ENCODE measurements at regions not wholly inside any gene's neighbourhood (a gene's known extent, or its start where the extent isn't known, plus 50 kb on each side); places are given as distances from the start of the nearest gene placed in this dataset.

DNA sequence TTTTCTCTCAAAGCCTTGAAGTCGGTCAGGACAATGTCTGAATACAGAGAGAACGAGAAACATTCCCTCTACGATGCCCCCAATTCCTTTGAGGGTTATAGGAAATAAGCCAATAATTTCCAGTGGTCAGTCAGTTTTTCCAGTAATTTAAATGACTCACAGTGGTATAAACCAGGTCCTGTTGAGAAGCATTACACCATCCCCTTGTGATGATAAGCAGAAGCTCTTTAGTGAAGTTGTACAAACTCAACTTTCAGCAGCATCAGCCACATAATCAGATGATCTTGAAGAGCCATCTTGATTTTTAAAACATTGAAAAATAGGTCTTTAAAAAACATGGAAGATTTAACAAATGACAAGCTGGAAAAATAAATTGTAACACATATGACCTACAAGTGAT is 173.9 kb upstream of the ZNF462 start:
- no peak for DNase-seq

DNA sequence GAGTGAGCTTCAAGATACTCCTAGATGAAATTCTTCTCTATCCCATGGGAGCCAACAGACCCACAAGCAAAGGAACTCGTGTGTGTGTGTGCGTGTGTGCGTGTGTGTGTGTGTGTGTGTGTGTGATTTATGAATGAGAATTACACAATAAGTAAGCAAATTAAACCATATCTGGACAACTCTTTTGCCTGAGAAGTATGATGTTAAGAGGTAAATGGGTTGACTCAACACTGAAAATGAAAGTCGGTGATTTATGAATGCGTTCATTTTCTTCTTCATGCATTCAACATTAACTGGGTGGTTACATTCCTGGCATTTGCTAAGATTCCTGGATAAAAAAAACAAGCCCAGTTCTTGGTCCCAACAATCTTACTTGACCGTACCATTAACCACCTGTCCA is 171.3 kb upstream of the ZNF462 start:
- DNase-seq = no peak

DNA sequence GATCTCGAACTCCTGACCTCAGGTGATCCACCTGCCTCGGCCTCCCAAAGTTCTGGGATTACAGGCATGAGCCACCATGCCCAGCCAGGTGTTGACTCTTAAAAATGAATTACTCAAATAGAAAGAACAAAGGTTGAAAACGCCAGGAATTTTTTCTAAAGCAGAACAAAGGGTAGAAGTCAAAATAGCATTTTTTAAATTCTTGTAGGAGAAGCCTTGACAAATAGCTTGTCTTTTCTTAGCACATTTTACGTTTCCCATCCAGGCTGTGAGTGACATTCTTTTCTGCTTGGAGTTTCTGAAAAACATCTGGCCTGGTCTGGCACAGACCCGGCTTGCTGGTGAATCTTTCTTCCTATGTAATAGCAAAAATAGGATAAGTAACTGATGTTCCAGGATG is 169.4 kb upstream of the ZNF462 start:
- DNase-seq = no peak

DNA sequence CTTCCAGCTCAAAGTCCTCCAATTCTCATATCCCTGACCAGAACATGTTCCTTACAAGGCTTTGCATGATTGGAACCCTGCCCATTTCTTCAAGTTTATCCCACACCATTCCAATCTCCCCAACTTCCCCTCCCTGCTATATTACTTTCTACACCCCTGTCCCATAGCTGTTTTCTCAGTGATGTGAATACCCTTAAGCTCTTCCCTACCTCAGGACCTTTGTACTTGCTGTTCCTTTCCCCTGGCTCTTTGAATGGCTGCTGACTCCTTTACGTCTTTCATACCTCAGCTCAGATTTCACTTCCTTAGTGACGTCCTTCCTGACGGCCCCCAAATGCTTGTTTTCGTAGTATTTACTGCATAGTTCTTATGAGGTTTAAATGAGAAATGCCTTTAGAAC is 166.2 kb upstream of the ZNF462 start:
- no peak for DNase-seq

DNA sequence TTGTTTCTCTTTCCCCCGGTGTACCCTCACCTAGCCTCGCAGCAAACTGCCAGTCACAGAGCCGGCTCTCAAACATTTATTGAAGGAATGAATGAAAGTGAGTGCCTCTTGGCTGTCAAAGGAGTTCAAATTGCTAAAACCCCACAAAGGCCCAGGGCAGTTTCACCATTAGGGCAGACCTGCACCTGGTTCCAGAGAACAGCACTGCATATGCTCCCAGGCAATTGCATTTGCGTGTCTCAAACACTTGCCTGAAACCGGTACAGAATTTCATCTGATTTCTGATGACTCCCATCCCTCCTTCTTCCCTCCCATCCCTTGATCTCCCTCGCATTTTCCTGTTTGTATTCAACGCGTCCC is 165.6 kb upstream of the ZNF462 start:
- DNase-seq = no peak

DNA sequence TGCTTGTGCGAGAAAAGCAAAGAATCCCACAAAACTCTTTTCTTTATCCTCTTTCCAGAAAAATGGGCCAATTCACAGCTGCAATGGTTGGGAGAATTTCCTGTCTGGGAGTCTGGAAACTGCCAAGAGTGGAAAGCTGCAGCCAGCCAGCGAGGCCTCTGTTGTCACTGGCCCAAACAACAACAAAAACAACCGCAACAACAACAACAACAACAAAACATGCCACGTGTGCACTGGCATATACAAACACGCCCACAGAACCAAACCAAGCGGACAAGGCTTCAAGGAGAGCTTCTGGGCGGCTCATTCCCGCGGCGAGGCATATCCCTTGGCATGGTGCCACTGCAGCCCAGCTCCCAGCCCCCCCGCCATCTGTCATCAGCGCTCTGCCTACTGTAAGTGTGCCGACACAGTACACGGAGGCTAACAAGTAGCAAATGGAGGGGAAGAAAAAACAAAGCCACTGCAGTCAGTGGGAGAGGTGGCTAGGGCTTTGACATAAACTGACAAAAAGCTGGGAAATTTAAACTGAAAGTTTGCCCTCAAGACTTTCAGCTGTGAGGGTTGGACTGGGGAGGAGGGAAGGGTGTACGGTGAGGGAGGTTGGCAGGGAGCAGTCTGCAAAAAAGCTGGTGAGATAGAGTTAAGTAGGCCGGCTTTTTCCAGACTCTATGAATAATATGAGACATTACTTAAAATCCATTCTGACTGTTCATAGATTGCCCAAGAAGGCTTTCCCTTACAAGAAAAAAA is 165.0 kb upstream of the ZNF462 start:
- peak; percentile 28 for DNase-seq

DNA sequence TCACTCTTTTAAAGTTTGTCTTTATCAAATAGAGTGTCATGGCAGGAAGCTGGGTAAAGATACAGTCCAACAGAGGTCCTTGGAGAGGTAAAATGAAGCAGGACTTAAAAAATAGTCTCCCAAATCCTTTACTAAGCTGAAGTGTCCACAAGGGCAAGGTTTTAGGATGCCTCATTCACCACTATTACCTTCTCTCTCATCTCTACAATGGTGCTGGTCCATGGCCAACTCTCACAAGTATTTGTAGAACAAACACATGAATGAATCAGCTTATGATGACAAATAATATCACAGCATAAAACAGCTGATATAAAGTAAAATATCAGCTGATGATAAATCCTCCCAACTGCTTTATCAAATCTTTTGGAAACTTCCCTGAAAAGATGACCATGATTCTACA is 162.3 kb upstream of the ZNF462 start:
- no peak for DNase-seq

DNA sequence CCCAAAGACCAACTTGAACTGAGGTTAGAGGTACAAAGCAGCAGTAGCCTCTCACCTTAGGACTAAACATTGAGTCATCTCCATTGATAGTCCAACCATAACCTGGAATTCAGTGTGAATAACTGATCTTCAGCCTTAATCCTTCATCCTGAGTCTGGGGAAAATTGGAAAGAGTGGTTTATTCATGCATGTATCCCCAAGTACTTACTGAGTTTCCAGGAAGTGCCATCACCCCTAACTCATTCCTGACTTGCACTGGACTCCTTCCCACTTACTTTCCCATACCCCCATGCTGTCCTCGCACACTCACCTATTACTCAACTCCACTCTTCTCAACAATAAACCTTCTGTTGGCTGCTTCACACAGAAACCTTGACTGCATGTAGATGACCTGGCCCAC is 161.4 kb upstream of the ZNF462 start:
- DNase-seq = no peak

DNA sequence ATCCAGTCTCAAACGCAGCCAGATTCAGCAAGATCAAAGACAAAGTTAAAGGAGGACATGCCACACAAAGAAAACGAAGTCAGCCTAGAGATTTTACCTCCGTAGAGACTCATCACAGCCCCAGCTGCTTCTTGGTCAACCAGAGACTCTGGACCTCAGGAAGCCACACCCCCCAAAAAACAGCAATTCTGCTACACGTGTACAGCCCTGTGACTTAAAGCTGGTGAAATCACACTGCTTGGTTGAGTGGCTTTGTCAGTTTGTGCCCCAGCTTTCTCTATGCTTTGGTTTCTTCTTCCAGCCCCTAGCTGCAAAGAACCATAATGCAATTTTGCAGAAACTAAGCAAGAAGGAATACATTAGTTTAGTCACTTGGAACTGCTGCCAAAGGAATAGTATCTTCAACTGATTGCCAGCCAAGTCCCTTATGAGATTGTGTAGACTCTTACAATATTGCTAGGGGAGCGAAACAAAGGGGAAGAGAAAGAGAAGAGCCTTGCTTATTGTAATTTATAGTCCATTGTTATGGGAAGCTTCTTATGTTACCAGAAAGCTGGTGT is 158.8 kb upstream of the ZNF462 start:
- no peak for DNase-seq

DNA sequence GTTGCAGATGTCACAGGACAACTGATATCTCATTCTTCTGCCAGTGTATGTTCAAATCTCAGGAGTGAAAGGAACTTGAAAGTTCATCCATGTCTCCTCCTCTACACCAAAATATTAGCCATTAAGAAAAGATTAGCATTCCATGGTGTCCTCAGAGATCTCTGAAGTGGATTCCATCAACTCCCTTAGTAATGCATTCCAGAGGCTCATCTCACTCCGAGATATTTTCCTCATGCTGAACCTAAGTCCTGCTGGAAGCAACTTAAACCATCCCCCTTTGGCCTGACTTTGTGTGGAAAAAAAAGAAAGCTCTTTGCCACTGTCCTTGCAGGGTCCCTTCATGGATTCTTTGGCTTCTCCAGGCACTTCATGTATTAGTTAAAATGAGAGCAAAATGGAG is 155.7 kb upstream of the ZNF462 start:
- no peak for DNase-seq

DNA sequence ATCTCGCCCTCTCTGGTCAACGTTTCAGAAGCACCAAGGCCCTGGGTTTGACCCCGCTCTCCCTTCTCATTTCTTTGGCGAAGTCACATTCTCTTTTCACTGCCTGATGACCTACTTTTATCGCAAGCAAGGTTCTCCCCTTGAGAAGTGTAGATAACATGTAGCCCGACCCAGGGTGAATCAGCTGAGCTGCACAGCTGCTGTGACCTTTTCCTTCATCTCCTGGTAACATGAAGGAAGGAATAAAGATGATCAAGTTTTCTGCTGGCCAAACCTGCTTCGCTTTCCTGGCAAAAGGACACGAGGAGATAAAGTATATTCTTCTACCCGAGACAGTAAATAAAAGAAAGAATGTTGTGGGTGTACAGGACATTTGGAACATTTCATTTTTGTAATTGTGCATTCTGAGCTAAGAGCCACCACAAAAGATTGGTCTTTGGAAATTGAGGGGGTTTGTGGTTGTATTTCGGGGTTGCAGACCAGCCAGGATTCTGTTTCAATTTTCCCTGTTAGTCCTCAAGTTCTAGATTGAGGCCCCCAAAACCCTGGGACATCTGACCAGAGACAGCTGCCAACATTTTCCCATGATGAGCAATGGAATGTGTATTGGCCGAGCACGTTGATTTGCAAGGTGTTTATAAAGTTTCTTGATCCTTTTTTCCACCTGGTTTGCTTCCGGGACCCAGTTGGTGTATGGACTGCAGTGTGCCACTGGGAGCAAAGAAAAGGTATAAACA is 155.1 kb upstream of the ZNF462 start:
- DNase-seq = no peak

DNA sequence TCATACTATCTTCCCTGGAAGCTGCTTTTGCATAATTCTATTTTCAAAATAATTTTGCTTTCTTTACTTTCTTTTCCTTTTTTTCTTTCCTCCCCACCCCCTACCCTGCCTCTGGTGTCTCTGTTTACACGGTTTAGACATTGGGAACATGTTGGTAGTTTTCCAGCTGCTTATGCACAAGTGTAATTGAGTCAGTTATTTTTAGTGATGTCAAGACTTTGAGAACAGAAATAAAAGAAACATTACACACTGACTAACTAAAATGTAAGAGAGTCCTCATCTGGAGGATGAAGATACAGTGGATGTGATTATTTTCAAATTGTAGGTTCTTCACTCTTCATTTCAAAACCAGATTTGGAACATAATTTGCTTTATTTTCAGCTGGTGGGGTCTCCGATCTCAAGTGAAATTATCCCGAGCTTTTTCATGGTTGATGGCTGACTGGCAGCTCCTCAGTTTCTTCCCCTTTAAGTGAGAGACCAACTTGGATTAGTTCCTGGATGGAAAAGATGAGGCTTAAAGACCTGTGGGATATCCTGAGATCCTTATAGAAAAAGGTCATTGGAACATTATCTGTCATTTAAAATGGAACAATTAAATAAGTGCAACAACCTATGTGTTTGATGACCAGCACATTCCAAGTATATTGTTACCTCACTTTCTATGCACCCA is 154.4 kb upstream of the ZNF462 start:
- no peak for DNase-seq

DNA sequence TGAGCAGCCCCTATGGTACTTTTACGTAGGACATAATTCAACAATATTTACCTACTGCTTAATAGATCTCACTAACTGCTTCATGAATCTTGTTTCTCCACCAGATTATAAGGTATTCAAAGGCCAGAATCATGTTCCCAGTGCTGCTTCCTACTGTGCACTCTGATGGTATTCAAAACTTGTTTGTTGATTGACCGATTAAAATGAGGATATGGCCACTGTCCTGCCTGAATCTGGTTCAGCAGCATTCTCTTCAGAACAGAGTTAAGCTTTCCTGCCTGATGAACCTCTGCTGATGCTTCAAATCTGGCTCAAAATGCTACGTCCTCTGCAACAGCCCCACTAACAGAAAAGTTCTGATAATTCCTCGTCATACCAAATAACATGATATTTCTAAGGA is 150.7 kb upstream of the ZNF462 start:
- no peak for DNase-seq

DNA sequence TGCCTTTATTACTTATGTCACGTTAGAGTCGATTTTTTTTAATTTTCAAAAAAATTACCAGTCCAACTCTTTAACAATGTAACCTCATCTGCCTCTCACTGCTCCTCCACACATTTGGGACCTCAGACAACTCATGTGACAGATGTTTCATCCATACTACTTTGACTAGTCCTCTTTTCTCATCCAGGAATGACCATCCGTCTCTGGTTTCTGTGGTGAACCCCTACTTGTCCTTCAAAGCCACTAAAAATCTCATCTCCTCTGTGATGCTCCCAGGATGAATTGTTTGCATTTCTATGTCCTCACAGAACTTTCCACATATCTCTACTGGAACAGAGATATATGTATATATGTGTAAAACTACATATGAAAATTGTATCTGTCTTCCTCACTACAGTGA is 149.8 kb upstream of the ZNF462 start:
- DNase-seq = no peak

DNA sequence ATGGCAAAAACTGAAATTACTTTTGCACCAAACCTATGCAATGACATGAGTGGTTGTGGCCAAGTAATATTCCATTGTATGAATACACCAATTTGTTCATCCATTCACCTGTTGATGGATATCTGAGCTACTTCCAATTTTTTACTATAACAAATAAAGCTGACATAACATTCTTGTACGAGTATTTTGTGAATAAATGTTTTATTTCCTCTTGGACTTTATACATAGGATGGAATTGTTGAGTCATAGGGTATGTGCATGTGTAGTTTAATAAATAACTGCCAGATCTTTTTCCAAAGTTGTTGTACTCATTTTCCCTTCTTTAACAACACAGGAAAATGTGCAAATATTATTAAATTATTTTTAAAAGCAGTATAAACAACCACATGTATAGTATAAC is 146.1 kb upstream of the ZNF462 start:
- DNase-seq = no peak

DNA sequence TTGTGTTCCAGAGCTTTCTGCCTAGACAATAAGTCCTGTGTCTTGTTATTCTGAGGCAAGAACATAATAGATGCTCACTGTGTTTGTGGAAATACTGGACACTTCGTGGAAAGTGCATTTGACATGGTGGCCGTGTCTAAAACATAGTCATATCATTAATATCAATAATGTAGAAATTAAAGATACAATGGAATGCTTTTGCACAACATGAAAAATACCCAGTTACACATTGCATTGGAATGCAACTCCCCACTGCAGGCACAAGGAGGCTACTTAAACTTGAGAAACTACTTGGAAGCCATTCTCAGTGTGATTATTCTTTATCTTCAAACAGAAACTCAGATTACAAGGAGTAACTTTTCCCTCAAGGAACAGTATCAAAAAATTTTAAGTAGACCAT is 145.3 kb upstream of the ZNF462 start:
- no peak for DNase-seq

DNA sequence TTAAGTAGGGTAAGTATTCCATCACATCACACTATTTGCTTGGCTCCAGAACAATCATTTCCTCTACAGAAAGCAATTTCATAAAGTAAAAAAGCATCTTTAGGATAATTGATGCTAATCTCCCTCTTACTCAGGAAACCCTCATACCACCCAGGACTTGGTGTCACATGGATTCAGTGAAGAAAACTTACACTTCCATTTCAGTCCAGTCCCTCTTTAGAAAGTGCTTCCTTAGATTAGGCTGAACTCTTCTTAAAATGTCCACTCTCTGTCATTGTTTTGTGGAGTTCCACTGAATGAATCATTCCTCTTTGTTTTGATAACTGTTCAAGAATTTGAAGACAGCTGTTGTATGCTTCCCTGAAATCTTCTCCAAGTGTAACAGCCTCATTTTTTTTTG is 144.0 kb upstream of the ZNF462 start:
- no peak for DNase-seq

DNA sequence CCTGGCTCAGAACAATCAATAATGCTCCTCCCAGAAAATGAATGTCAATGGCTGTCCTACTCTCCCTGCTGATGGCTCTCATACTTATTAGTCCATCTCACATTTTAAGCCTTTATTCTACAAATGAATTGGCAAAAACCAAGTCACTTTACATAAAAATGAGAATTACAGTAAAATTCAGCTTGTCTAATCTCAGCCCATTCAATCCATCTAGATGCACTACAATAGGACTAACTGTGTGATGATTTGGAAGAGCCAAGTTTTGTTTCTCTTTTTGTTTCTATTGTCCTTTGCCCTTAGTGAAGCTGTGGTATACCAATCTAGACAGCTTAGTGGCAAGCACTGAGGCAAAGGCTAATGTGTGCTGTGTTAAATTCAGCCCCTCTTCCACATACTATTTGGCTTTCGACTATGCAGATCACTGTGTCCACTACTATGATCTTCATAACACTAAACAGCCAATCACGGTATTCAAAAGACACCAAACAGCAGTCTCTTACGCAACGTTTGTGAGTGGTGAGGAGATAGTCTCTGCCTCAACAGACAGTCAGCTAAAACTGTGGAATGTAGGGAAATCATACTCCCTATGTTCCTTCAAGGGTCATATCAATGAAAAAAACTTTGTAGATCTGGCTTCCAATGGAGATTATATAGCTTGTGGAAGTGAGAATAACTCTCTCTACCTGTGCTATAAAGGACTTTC is 140.8 kb upstream of the ZNF462 start:
- DNase-seq = no peak

DNA sequence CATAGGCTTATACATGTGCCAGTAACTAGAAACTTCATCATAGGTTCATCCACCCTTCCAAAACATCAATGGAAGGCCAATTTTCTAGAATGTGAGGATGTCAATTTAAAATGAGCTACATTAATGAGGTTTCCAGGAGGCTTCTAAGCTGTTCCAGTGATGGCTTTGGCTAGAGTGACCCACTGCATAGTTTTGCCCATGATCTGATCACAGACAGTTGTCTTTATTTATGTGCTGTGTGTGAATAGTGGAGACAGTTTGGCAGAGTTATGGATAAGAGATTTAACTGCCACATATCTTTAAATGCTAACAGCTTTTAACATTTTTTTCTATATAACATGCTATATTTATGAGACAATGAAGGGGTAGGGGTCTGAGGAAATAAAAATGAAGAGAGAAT is 139.0 kb upstream of the ZNF462 start:
- DNase-seq = no peak

DNA sequence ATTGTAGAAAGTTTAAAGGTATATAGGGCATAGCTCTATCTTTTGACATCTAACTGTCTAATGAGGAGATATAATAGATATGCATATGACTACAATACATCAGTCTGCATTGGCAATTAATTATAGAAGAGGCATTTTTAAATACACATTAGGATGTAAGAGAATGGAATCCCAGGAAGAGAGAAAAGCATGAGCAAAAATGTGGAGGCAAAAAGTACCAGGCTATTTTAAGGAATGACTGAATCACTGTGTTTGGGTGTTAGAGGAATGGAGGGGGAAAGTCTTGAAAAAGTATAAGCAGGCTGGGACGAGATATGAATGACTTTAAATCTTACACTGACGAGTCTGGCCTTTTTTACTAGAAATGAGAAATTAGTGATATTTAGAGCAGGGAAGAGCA is 138.4 kb upstream of the ZNF462 start:
- DNase-seq = no peak

DNA sequence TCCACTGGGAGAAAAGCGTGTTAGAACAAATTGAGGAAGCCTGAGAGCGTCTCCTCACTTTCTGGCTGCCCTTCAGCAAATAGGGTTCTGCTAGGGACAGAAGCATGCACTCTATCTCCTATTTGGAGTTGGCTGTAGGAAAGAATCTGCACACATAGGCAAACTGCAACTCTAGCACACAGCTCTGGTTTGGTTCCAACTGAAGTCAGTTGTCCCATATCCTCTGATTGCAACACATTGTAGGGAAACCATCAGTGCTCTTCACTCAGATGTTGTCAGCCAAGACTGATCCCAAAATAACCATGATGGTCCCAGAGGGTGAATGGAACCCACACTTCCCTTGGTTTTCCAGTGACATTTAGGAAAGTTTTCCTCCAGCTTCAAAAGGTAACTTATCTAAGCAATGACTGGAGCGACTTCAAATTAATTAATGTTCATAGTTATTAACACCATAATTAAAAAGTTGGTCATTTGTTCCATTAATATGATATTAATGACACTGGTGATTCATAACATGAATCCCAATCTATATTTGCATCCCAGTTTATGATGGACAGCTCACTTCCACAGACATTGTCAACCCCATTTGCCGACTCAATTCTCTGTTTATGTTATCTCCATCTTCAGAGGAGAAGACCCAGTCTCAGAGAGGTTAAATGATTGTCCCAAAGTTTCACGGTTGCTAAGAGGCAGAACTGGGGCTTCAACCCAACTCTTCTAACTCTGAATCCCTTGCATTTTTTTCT is 136.7 kb upstream of the ZNF462 start:
- DNase-seq = no peak

DNA sequence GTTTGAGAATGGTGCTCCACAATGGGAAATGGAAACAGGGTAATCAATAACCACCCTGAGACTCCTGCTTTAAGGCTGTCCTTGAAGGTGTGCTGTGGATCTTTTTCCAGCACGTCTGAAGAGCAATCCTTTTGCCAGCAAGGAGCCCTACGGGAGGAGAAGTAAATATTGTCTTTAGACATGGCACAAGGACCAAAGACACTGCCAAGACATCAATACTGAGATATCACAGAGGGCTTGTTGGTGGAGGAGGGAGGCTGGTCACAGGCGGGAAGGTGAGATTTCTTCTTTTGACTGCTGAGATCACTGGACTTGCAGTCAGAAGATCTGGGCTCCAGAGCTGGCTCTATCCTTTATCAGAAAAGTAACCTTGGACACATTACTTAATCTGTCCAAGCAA is 135.0 kb upstream of the ZNF462 start:
- DNase-seq = no peak

DNA sequence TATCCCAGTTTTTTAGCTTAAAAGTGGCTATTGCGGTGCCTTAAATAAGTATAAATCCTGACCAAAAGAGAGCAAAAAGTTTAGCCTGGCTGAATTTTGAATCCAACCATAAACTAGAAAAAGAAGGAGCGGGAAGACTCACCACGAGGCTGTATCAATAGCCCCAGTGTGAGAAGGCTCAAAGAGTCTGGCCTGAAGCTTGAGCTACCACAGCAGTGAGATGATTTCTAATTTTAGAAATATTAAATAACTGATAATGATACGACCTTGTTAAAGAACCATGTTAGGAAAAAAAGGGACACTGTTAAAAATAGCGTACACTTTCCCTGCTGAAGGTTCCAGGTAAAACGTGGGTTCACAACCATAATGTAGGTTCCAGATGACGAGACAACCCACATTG is 134.1 kb upstream of the ZNF462 start:
- no peak for DNase-seq
